T follicular helper cell (primary cell): ENCODE measurements at regions not wholly inside any gene's neighbourhood (a gene's known extent, or its start where the extent isn't known, plus 50 kb on each side); places are given as distances from the start of the nearest gene placed in this dataset.
"Not testable (repeated sequence)": the region's sequence is repeated elsewhere in the genome, so short reads cannot be mapped to it uniquely, and the experiment has no call there.

ENCODE experiments used
- DNase-seq: peaks from one replicate; pipeline ENCODE4 v3.0.0-alpha.2; 2020; ENCODE audit warnings: low read depth

DNA sequence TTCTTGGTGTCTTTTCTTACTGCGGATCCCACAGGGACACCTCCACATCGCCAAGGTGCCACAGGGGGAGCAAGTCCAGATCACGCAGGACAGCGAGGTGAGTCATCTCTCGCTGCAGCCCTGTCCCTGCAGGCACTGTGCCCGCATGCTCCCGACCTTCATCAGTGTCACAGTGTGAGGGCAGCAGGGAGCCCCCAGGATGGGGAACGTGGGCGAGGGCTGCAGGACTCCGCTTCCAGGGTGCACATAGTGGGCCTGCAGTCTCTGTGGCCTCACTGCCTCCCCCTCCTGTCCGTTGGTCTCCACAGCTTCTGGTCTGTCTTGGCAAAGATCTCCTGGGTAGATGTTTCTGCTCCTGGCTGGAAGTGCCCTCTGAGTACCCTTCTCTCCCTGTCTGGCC, 78.0 kb downstream of the NPIPB11 start:
- not testable (repeated sequence) for DNase-seq

DNA sequence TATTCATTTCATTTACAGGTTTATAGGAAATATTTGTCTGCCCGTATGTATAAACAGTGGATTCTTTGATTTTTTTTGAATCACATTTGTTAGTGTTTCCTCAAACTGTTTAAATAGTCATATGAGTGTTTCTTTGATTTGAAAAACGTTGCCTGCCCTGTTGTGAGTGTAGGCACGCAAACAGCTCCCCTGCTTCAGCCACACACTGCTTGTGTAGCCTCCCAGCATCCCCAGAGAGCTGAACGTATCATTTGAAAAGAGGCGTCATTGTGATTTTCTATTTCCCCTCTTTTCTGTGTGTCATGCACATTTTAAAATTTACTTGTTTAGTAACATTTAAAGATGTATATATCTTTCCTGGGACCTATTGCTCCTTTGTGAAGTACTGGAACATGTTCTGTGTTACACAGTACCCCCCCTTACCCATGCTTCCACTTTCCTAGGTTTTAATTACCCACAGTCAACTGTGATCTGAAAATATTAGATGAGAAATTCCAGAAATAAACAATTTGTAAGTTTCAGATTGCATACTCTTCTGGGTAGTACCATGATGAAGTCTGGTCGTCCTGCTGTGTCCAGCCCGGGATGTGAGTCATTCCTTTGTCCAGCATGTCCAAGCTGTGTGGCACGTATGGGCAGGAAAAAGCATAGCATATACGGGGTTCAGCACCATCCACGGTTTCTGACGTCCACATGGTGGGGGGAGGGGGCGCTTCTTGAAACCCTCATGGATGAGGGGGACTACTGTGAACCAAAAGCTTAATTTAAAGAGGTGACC, 78.7 kb downstream of the NPIPB11 start:
- DNase-seq: not testable (repeated sequence)

DNA sequence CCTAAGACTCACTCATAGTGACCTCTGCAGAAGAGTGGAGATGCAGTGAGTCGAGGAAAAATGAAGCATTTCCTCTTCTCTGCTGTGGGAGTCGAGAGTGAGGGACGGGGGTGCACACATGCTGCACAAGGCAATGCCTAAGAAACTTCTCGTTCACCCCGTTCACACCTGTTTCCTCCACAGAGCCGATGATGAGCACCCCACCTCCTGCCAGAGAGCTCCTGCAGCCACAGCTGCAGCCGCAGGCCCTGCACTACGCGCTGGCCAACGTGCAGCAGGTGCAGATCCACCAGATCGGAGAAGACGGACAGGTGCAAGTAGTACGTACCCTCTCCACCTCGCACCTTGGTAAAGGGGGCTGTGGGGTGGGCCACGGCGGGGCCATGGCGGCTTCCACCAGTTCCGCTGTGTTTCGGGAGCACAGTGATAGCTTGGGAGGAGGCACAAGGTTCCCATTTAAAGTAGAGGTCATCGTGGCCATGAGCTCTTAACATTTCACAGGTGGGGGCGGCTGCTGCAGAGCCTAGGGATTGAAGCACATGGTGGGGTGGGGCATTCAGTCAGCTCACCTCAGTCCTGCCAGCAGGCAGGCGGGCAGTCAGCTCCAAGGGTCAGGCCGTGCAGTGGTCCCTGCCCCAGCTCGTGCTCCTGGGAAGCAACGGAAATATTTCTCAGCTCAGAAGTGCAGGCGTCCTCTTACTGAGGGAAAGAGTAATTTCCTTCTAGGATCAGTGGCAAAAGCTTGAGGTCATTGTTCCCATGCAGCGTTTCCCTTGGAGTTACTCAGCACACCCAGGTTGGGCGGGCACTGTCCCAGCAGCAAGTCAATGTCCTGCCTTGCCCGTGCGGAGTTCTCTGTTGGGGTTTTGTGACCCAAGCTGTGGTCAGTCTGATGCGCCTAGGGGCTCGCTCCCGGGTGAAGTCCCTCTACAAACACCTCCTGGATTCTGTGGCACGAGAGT, 80.1 kb downstream of the NPIPB11 start:
- not testable (repeated sequence) for DNase-seq

DNA sequence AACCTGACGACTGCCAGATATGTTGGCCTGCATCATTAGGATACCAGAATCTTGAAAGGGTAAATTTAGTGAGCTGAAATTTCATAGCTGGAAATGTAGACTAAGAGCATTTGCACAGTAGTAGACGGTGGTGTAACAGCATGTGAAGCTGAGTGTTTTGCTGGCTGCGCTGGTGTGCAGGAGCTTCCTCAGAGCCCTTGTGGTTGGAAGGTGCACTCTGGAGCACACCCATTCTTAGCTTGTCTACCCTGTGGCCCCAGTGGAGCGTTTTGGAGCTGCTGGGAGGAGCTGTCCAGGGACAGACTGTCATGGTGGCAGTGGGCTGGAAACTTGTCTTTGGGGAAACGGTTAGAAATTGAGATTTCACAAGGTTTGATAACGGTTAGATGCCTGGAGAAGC, 82.8 kb downstream of the NPIPB11 start:
- not testable (repeated sequence) for DNase-seq

DNA sequence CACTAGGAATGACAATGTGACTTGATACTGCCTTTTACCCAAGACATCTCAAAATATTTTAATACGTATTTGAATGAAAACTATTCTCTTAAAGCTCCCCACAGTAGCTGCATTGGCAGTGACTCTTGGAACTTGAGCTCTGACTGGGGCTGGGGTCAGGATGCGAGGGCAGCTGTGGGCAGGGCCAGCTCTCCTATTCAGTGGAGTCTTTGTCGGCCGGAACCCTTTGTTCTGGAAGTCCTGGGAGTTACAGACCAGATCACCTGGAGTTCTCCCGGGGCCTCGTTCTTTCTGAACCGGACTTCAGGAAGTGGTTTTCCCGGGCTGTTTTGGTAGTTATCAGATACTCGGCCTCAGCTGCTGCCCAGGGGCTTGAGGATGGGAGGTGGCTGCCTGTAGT, 84.9 kb downstream of the NPIPB11 start:
- DNase-seq: no peak

DNA sequence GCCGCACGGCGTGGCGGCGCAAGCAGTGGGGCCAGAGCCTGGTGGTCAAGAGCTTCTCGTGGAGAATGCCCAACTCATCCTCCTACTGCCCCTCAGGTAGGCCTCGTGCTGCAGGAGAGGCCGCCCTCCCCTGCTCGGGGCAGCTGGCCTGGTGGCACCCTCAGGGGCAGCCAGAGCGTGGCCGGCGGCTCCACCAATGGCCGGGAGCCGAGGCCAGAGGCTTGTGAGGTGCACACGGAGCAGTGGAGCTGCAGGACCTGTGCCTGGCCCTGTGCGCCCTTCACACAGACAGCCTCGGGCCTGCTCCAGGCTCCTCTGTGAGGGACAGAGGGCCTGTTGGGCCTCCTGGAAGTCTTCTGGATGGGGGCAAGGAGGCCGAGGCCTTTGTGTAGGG, 85.5 kb downstream of the NPIPB11 start:
- no peak for DNase-seq

DNA sequence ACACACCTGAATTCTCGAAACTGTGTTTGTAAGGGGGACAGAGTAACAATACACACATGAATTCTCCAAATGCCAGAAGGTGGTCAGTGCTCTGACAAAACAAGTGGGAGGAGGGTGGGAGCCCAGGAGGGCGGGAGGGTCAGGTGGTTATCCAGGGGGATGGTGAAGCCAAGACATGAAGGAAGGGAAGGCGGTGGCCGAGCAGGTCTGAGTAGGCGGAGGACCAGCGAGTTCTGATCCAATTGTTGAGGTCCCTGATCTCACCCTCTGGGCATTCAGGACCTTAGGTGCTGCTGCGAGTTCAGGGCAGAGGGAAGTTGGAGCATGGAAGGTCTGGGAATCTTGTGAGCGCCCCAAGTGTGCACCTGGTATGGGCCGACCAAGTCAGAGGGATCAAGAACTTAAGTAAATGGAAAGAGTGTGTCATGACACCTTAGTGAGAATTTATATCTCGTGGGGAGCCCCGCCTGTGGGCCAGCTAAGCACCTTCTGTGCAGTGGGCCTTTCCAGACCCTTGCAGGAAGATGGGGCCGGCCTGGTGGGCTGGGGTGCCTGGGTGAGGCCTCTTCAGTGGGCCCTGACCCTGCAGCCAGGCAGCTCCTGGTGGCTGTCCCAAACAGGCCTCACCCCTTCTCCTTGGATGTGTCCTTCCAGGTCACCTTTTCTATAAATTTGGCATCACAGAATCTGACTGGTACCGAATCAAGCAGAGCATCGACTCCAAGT, 86.1 kb downstream of the NPIPB11 start:
- DNase-seq: no peak

DNA sequence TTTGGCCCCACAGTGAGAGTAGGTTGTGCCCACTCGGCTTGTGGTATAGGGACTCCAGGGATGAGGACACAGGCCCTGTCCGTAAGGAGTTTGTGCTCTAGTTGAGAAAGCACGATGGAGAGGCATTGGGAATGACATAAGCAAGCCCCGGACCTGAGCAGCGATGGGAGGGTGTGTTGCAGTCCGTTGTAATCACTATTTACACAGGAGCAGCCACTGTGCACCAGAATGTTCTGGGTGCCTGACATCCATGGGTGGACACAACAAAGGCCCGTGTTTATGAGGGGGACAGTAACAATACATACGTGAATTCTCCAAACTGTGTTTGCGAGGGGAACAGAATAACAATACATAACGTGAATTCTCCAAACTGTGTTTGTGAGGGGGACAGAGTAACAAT, 86.8 kb downstream of the NPIPB11 start:
- no peak for DNase-seq

DNA sequence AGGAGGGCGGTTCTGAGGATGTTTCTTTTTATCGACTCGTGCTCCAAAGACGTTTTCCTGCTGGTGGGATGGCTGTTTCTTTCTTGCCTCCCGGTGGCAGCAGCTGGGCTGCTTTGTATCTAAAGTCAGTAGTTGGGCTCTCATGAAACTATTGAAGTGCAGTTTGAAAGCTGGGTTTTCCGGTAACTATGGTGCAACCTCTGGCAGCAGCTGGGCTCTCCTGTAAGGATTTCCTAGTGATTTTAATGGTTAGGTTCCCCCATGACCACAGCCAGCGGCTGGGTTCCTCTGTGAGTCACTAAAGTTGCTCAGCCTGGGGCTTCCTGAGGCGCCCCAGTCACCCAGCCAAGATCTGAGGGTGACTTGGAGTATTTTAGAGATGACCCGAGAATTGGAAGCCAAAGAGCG, 87.9 kb downstream of the NPIPB11 start:
- not testable (repeated sequence) for DNase-seq

DNA sequence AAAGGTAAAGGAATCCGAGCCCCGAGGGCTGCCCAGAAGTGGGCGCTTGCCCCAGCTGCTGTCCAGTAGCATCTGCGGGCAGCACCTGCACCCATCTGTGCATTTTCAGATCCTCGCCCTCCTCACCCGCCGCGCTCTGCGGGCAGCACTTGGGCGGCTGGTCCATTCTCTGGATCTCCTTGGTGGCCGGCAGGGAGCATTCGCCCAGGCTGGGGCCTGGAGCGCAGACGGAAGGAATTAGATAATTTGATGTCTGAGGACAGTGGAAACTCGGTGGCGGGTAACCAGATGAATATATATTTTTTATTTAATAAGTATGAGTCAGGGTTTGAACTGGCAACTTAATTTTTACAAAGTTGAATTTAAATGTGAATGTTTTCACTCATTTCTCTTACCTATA, 88.5 kb downstream of the NPIPB11 start:
- no peak for DNase-seq

DNA sequence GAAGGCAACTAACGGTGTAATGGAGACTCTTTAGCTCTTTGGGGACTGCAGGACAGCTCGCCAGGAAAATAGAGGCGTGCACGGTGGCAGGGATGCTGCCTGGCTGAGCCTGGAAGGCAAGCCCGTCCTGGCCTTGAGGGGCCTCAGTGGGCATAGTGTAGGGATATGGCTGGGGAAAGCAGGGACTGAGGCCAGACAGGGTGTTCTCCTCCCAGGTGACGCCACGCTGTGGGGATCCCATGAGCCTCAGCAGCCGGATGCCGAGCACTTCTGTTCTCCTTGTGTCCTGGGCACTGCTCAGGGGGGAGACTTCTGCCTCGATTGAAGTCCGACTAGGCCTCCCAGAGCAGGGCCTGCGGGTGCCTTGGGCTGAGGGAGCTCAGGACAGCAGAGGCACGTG, 89.2 kb downstream of the NPIPB11 start:
- DNase-seq: no peak

DNA sequence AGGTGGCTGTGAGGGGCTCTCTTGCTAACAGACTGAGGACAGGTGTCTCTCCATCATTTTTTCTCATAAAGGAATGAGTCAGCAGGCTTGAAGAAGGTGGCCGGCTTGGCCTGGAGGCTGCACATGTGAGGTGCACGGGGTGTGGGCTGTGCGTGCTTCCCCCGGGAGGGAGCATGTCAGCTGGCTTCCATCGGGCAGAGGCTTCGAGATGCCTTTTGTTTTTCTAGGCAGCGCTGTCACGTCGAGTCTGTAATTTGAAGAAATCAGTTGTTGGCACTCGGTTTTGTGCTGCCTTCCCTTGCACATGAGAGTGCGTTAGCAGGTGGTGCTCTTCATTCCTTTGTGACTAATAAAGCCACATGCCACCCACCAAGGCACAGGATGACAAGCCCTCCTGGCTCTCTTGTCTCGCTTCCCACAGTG, 89.7 kb downstream of the NPIPB11 start:
- no peak for DNase-seq

DNA sequence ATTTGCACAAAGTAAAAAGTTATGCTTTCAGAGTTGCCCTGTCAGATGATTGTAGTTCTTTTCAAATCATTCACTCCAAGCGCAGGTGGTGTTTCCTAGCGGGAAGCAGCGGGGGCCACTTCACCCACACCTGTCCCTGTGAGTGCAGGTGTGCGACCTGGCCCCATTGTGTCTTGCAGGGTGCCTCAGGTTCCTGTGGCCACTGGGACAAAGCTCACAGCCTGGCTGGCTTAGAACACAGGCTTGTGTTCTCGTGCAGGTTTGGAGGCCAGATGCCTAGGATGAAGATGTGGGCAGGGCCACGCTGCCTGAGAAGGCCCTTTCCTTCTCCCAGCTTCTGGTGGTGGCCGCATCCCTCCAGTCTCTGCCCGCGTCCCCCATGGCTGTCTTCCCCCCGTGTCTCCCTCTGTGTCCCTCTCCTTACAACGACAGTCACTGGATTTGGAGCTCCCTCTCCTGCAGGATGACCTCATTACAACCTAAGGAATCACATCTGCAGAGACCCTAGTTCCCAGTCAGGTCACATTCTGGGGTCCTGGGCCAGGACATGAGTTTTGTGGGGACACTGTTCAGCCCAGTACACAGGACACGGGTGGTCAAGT, 90.5 kb downstream of the NPIPB11 start:
- no peak for DNase-seq

DNA sequence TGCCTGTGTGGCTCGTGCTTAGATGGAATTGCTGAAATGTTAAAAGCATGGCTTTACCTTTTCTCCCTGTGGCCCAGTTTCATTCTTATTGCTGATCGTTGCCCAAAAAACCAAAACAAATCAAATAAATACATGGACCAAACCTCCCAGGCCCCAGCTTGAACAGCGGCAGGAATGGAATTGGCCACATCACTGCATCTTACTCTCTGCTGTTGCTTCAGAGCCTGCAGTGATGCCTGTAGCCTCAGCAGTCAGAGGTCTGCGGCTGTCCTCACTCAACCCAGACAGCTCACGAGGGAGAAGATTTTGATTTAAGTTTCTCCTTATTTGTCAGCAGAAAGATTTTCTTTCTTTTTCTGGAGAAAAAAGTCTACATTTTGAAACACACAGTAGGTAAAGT, 91.5 kb downstream of the NPIPB11 start:
- DNase-seq: no peak

DNA sequence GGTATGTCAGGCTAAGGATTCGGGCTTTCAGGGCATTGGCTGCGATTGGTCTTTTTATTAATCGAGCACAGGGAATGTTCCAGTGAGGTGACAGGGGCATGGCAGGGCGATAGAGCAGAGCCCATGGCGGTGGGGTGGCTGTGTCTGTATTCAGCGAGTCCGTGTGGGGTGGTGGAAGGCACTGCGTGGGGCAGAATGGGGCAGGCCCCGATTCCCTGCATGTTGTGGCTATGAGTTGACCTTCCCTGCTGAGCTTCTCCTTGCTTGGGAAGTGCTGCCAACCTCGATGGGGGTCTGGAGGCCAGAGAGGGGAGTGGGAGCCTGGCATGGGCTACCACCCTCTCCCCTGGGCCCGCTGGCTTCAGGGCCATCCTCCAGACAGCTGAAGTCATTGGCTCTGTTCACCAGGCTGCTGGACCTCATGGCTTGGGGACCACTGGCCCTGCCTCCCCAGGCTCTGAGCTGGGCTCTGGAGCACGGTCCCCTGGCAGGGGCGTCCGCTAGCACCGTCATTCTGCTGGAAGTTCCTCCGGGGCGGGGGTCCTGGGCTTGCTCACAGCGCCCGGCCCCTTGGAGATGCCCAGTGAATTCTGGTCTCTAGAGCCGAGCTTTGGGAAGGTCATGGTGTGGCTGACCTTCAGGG, 92.1 kb downstream of the NPIPB11 start:
- no peak for DNase-seq

DNA sequence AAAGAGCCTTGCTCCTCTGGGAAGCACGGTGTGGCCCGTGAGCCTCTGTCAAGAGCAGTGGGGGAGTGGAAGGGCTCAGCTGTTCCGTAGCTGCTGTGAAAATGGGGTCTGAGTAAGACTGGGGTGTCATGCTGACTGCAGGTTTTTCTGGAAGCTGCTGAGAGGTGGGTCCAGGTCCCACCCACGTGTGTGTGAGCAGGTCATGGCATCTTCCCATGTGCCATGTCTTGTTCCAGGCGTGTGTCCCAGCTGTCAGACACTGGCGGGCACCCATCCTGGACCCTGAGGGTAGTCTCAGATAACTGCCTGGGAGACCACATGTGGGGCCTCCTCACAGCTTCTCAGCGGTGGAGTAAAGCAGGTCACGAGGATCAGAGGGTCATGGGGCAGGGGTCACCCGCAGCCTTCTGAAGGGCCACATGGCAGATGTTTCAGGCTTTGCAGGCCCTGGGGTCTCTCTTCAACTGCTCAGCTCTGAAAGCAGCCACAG, 92.9 kb downstream of the NPIPB11 start:
- DNase-seq: no peak

DNA sequence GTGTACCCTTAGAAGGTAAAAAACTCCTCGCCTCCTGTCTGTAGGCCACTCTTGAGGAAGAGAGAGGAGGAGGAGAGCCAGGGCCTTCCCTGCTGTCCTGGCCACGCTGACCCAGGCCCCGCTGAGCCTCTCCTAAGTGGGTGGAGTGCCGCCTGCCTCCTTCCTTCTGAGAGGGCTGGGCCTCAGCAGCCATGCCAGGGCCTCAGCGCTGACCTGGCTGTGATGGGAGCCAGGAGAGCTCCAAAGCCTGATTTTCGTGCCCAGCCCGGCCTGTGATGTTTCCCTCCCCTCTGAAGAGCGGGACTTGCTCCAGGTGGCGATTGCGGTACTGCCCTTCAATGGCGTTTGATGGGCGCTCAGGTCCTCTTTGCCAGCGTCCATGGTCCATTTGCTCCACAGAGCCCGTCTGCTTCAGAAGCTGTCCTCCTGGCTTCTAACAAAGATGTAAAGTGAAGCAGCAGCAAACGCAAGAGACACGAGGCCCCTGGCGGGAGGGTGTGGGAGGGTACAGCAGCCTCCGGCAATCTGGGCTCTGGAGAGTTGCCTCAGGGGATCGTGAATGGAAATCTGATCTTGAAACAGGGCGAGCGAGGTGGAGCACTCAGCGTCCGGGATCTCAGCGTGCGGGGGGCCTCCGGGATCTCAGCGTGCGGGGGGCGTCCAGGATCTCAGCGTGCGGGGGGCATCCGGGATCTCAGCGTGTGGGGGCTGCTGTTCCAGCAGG, 93.5 kb downstream of the NPIPB11 start:
- DNase-seq: no peak

DNA sequence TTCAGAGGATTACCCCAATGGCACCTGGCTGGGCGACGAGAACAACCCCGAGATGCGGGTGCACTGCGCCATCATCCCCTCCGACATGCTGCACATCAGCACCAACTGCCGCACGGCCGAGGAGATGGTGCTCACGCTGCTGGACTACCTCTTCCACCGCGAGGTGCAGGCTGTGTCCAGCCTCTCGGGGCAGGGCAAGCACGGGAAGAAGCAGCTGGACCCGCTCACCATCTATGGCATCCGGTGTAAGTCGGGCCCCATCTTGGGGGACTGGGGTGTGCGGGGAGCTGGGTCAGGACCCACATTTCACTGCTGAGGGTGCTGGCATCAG, 94.2 kb downstream of the NPIPB11 start:
- not testable (repeated sequence) for DNase-seq

DNA sequence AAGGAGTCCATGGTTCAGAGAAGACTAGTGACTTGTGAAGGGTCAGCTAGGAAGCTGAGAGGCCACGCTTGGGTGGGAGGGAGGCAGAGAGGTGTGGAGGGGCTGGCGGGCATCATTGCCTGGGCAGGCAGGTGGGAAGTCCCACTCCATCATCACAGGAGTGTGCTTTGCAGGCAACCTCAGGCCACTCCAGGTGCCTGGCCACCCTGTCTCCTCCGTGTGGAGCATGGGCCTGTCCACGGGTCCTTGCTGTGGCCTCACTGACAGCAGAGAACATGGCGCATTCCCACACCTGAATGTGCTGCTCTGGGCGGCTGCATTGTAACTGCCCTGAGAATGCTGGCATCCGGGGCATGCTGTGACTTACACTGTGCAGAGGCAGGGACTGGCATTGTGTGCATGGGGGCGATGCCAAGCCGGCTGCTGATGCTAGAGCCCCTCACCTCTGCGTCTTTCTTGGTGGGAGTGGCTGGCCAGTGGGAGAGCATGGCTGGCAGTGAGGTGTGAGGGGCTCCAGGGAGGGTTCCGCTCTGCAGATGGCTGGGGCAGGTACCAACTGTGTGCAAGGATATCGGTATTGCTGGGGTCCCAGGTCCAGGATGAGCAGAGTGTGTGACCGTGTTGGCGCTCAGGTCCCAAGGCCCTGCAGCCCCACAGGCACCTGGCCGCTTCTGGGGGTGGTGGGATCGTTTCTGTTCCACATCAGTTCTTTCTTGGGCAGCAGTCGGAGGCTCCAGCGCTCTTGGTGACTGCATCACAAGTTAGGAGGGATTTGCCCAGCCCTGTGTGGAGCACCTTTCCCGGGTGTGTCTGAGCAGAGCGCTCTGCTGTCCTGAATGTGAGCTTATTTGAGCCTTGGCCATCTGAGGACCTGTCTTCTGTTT, 94.8 kb downstream of the NPIPB11 start:
- DNase-seq: no peak

DNA sequence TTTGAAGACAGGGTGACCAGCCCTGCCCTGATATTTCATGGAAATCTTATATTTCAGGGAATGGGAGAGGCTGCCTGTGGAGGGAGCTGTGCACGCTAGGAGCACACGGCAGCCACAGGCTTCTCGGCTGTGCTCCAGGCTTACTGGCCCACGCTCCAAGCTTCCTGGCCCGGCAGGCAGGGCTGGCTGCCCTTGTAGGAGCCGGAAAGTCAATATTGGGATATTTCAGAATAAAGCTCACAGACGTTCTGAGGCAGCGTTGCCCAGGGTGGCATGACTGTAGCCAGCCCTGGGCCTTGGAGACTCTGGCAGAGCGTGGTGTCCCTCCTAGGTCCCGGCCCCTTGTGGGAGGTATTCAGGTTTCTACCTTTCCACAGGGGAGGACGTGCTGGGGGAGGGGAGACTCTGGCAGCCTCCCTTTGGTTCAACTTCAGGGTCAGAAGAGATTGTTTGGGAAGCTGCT, 95.6 kb downstream of the NPIPB11 start:
- DNase-seq: no peak
